ENCODE measurements at regions not wholly inside any gene's neighbourhood (a gene's known extent, or its start where the extent isn't known, plus 50 kb on each side); places are given as distances from the start of the nearest gene placed in this dataset.

GRCh38 chr15:35755237-35755802 lies 209.4 kb upstream of the DPH6 start:
- Mint-ChIP-seq H3K4me1 (ENCODE audit: low read depth) (no peaks in the 10 kb centered on the region), H3K9me3 (no peaks in the 10 kb centered on the region), H3K27me3 (ENCODE audit: low read depth) (peaks cover 3% of the 10 kb centered on the region), H3K27ac (no peak overlapping the region), H3K36me3 (ENCODE audit: insufficient read depth in 2 of 2) (no peaks in the 10 kb centered on the region), H3K4me3 (no peak overlapping the region)
- ATAC-seq (replicated peaks in 1 of 2), result no peak
- no peak for DNase-seq

GRCh38 chr15:35756623-35757022 lies 210.7 kb upstream of the DPH6 start:
- H3K27ac Mint-ChIP-seq, result no peak overlapping the region

GRCh38 chr15:35757361-35757760 lies 211.4 kb upstream of the DPH6 start:
- no peak overlapping the region for H3K27ac Mint-ChIP-seq
- no peak for ATAC-seq (replicated peaks in 1 of 2)
- no peak overlapping the region for H3K4me3 Mint-ChIP-seq
- H3K4me1 Mint-ChIP-seq (ENCODE audit: low read depth), result no peaks in the 10 kb centered on the region
- no peaks in the 10 kb centered on the region for H3K36me3 Mint-ChIP-seq (ENCODE audit: insufficient read depth in 2 of 2)
- H3K9me3 Mint-ChIP-seq, result no peaks in the 10 kb centered on the region
- peaks cover 6% of the 10 kb centered on the region for H3K27me3 Mint-ChIP-seq (ENCODE audit: low read depth)
- no peak for DNase-seq

More at GRCh38 chr15:35756623-35757022, 210.7 kb upstream of the DPH6 start:
- ATAC-seq (replicated peaks in 1 of 2) (no peak), DNase-seq (no peak)
- Mint-ChIP-seq H3K4me3 (no peak overlapping the region), H3K9me3 (no peaks in the 10 kb centered on the region), H3K36me3 (ENCODE audit: insufficient read depth in 2 of 2) (no peaks in the 10 kb centered on the region), H3K27me3 (ENCODE audit: low read depth) (peaks cover 6% of the 10 kb centered on the region), H3K4me1 (ENCODE audit: low read depth) (no peaks in the 10 kb centered on the region)

GRCh38 chr15:35757765-35758164 lies 211.8 kb upstream of the DPH6 start:
- no peaks in the 10 kb centered on the region for H3K4me1 Mint-ChIP-seq (ENCODE audit: low read depth)
- H3K27me3 Mint-ChIP-seq (ENCODE audit: low read depth), result peaks cover 6% of the 10 kb centered on the region
- no peaks in the 10 kb centered on the region for H3K36me3 Mint-ChIP-seq (ENCODE audit: insufficient read depth in 2 of 2)
- no peaks in the 10 kb centered on the region for H3K9me3 Mint-ChIP-seq
- ATAC-seq (replicated peaks in 1 of 2) (no peak), DNase-seq (no peak)
- H3K27ac Mint-ChIP-seq, result no peak overlapping the region
- H3K4me3 Mint-ChIP-seq, result no peak overlapping the region

DNA sequence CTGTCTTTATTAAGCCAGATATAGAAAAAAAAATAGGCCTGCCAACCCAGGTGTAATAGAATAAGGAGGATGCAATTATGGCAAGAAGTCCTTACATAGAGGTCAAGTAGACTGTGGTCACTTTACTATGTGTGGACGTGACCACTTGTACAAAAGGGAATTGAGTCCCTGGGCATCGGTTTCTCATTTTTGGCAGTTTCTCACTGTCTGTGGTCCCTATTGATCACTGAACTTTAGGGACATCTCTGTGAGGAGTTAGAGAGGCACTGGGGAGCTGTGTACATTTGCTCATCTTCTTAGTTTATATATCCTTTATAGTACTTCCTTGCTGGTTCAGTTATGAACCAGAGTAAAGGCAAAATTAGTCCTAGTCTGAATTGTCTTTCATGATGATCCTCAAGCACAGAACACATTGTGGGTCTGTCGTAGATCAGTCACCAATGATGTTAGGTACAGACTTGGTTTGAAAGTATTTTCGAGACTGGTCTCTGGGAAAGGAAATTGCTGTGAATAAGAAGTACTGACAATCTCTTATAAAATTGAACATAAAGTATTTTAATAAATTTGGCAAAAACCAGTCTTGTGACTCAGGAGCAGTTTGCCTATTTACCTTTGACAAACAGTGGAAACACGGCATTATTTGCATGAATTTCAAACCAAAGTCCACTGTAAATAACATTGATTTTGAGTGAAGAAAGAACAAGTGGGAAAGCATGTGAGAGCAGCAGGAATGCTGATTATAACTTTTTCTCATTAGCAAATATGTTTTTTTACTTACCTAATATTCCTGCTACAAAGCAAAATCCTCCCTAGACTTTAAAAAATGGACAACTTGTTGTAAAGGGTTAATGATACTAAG lies 218.9 kb upstream of the DPH6 start:
- no peak overlapping the region for H3K27ac Mint-ChIP-seq
- no peaks in the 10 kb centered on the region for H3K4me1 Mint-ChIP-seq (ENCODE audit: low read depth)
- ATAC-seq (replicated peaks in 1 of 2) (no peak), DNase-seq (no peak)
- H3K27me3 Mint-ChIP-seq (ENCODE audit: low read depth), result peaks cover 6% of the 10 kb centered on the region
- H3K4me3 Mint-ChIP-seq, result no peak overlapping the region
- H3K36me3 Mint-ChIP-seq (ENCODE audit: insufficient read depth in 2 of 2), result no peaks in the 10 kb centered on the region
- H3K9me3 Mint-ChIP-seq, result no peaks in the 10 kb centered on the region

GRCh38 chr15:35768949-35769348 lies 223.0 kb upstream of the DPH6 start:
- H3K4me1 Mint-ChIP-seq (ENCODE audit: low read depth), result no peaks in the 10 kb centered on the region
- no peak for DNase-seq
- no peaks in the 10 kb centered on the region for H3K9me3 Mint-ChIP-seq
- H3K27ac Mint-ChIP-seq, result no peak overlapping the region
- H3K27me3 Mint-ChIP-seq (ENCODE audit: low read depth), result no peaks in the 10 kb centered on the region
- no peak overlapping the region for H3K4me3 Mint-ChIP-seq
- no peak for ATAC-seq (replicated peaks in 1 of 2)
- no peaks in the 10 kb centered on the region for H3K36me3 Mint-ChIP-seq (ENCODE audit: insufficient read depth in 2 of 2)

DNA sequence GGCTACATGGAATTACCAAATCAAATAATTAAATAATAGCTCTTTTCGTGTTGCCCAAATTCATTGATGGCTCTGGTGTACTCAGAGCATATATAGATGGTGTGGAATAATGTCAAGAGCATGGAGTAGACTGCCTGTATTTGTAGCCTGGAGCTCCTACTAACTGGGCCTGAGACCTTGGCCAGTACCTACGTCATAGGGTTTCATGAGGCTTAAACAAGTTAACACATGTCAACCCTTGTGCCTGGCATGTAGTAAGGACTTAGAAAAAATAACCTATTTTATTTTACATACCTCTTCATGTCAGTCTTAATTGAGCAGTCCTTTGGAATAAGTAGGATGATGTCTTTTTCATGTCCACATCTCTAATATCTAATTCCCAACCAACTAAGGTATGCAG lies 223.7 kb upstream of the DPH6 start:
- Mint-ChIP-seq H3K27ac (no peak overlapping the region), H3K36me3 (ENCODE audit: insufficient read depth in 2 of 2) (no peaks in the 10 kb centered on the region)
- DNase-seq, result no peak

DNA sequence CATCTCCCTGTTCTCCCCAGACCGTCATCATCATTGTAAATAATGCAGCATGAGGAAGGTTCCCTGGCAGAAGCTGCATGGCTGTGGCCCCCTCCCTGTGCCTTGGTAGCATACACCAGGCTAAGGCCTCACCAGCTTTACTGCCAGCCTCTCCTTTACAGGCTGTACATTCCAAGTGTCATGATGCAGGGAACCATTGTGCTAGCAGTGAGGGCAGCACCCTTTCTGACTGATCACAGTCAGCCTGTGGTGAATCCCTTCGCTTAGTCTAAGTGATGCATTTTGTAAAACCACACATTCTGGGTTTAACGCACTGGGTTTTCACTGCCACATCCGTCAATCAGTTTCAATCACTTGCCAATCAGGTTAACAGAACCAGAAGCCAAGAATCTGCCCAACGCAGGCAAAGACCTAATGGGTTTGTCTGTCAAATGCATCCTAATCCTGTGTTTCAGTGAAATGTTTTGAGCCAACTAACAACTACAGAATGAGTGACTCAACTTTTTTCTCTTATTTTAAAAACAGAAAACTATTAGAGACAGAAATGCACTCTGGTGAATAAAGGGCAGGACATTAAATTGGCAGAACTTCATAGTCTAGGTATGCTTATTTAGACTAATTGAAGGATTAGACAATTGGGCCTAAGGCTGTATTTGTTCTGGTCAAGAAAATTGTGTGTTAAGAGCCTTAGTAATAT lies 225.9 kb upstream of the DPH6 start:
- Mint-ChIP-seq H3K9me3 (no peaks in the 10 kb centered on the region), H3K4me3 (no peak overlapping the region), H3K27me3 (ENCODE audit: low read depth) (no peaks in the 10 kb centered on the region), H3K27ac (no peak overlapping the region), H3K4me1 (ENCODE audit: low read depth) (no peaks in the 10 kb centered on the region), H3K36me3 (ENCODE audit: insufficient read depth in 2 of 2) (no peaks in the 10 kb centered on the region)
- ATAC-seq (replicated peaks in 1 of 2) (no peak), DNase-seq (no peak)

More for the DNA sequence above, 223.7 kb upstream of the DPH6 start:
- Mint-ChIP-seq H3K4me3 (no peak overlapping the region), H3K9me3 (no peaks in the 10 kb centered on the region), H3K27me3 (ENCODE audit: low read depth) (no peaks in the 10 kb centered on the region), H3K4me1 (ENCODE audit: low read depth) (no peaks in the 10 kb centered on the region)
- ATAC-seq (replicated peaks in 1 of 2), result no peak

GRCh38 chr15:35774653-35775052 lies 228.7 kb upstream of the DPH6 start:
- Mint-ChIP-seq H3K9me3 (no peaks in the 10 kb centered on the region), H3K4me1 (ENCODE audit: low read depth) (no peaks in the 10 kb centered on the region)

GRCh38 chr15:35775471-35775870 lies 229.5 kb upstream of the DPH6 start:
- no peaks in the 10 kb centered on the region for H3K27me3 Mint-ChIP-seq (ENCODE audit: low read depth)
- no peaks in the 10 kb centered on the region for H3K9me3 Mint-ChIP-seq
- no peak overlapping the region for H3K4me3 Mint-ChIP-seq
- no peak for ATAC-seq (replicated peaks in 1 of 2)
- no peaks in the 10 kb centered on the region for H3K36me3 Mint-ChIP-seq (ENCODE audit: insufficient read depth in 2 of 2)
- DNase-seq, result no peak
- H3K27ac Mint-ChIP-seq, result no peak overlapping the region
- no peaks in the 10 kb centered on the region for H3K4me1 Mint-ChIP-seq (ENCODE audit: low read depth)

More at GRCh38 chr15:35774653-35775052, 228.7 kb upstream of the DPH6 start:
- Mint-ChIP-seq H3K36me3 (ENCODE audit: insufficient read depth in 2 of 2) (no peaks in the 10 kb centered on the region), H3K27ac (no peak overlapping the region), H3K27me3 (ENCODE audit: low read depth) (no peaks in the 10 kb centered on the region), H3K4me3 (no peak overlapping the region)
- ATAC-seq (replicated peaks in 1 of 2) (no peak), DNase-seq (no peak)

GRCh38 chr15:35777061-35777460 lies 231.1 kb upstream of the DPH6 start:
- DNase-seq (no peak), ATAC-seq (replicated peaks in 1 of 2) (no peak)
- Mint-ChIP-seq H3K4me3 (no peak overlapping the region), H3K4me1 (ENCODE audit: low read depth) (no peaks in the 10 kb centered on the region), H3K9me3 (no peaks in the 10 kb centered on the region), H3K36me3 (ENCODE audit: insufficient read depth in 2 of 2) (no peaks in the 10 kb centered on the region), H3K27me3 (ENCODE audit: low read depth) (no peaks in the 10 kb centered on the region), H3K27ac (no peak overlapping the region)

- Mint-ChIP-seq H3K4me3 (no peak overlapping the region), H3K4me1 (ENCODE audit: low read depth) (no peaks in the 10 kb centered on the region), H3K9me3 (peaks cover 0 to 1% of the 10 kb centered on the region in 2 donors), H3K27me3 (ENCODE audit: low read depth) (no peaks in the 10 kb centered on the region), H3K36me3 (ENCODE audit: insufficient read depth in 2 of 2) (no peaks in the 10 kb centered on the region), H3K27ac (no peak overlapping the region)
- ATAC-seq (replicated peaks in 1 of 2), result no peak
- no peak for DNase-seq
These were observed 237.2 kb upstream of the DPH6 start for GRCh38 chr15:35783203-35783602.

- Mint-ChIP-seq H3K9me3 (peaks cover 1 to 4% of the 10 kb centered on the region in 2 donors), H3K4me1 (ENCODE audit: low read depth) (no peaks in the 10 kb centered on the region), H3K36me3 (ENCODE audit: insufficient read depth in 2 of 2) (no peaks in the 10 kb centered on the region), H3K4me3 (no peak overlapping the region), H3K27ac (no peak overlapping the region), H3K27me3 (ENCODE audit: low read depth) (no peaks in the 10 kb centered on the region)
- DNase-seq (no peak), ATAC-seq (replicated peaks in 1 of 2) (no peak)
These were observed 238.8 kb upstream of the DPH6 start for GRCh38 chr15:35784745-35785144.
